ENCODE measurements at regions not wholly inside any gene's neighbourhood (a gene's known extent, or its start where the extent isn't known, plus 50 kb on each side); places are given as distances from the start of the nearest gene placed in this dataset.

GRCh38 chr21:30935121-30935888, 53.9 kb upstream of the KRTAP11-1 start:
- H3K27ac ChIP-seq (ENCODE audit: low read length): no peak overlapping the region
- intact Hi-C loops (cut with micrococcal nuclease; ENCODE audit: unreplicated experiment): no loop called here
- no peak overlapping the region for H3K4me3 ChIP-seq (ENCODE audit: low read depth in 2 of 2, low read length in 2 of 2)
- no peaks in the 10 kb centered on the region for H3K27me3 ChIP-seq (ENCODE audit: control insufficient read depth, insufficient read depth, low read length)
- in situ Hi-C loops (cut with HindIII; ENCODE audit: low pct_unique_long_range_greater_than_20kb, low sequenced_read_pairs): no loop called here
- no peaks in the 10 kb centered on the region for H3K9me3 ChIP-seq (ENCODE audit: control insufficient read depth, insufficient read depth, low read depth, low read length)
- DNase-seq (ENCODE audit: low read depth, low spot score) (no peak), ATAC-seq (no peak)
- ChIA-PET POLR2A (no interaction called here), CTCF (no interaction called here)
- TF ChIP-seq TCF7L2 (IDR thresholded peaks at IDR 0.05; ENCODE audit: low read depth, low read length) (no peak), SIN3A (IDR thresholded peaks at IDR 0.05; ENCODE audit: borderline replicate concordance, insufficient read depth, low read depth, low read length) (no peak)
- no peaks in the 10 kb centered on the region for H3K36me3 ChIP-seq (ENCODE audit: control insufficient read depth, insufficient read depth, low read length)
- no peaks in the 10 kb centered on the region for H3K4me1 ChIP-seq (ENCODE audit: control insufficient read depth, insufficient read depth, low read length)
- BruUV-seq (replicated peaks): no TSS peak

- Histone ChIP-seq H3K36me3 (ENCODE audit: control insufficient read depth, insufficient read depth, low read length) (no peaks in the 10 kb centered on the region), H3K9me3 (ENCODE audit: control insufficient read depth, insufficient read depth, low read depth, low read length) (no peaks in the 10 kb centered on the region), H3K4me1 (ENCODE audit: control insufficient read depth, insufficient read depth, low read length) (no peaks in the 10 kb centered on the region), H3K27ac (ENCODE audit: low read length) (no peak overlapping the region), H3K27me3 (ENCODE audit: control insufficient read depth, insufficient read depth, low read length) (no peaks in the 10 kb centered on the region), H3K4me3 (ENCODE audit: low read depth in 2 of 2, low read length in 2 of 2) (no peak overlapping the region)
- in situ Hi-C loops (cut with HindIII; ENCODE audit: low pct_unique_long_range_greater_than_20kb, low sequenced_read_pairs) (no loop called here), intact Hi-C loops (cut with micrococcal nuclease; ENCODE audit: unreplicated experiment) (no loop called here)
- ChIA-PET POLR2A (no interaction called here), CTCF (no interaction called here)
- BruUV-seq (replicated peaks): no TSS peak
- no peak for ATAC-seq
- TF ChIP-seq TCF7L2 (IDR thresholded peaks at IDR 0.05; ENCODE audit: low read depth, low read length): no peak
- no peak for TF ChIP-seq REST (IDR thresholded peaks at IDR 0.05; ENCODE audit: insufficient read depth in 1 of 2, low read depth in 2 of 2, low read length in 1 of 2)
- TF ChIP-seq SIN3A (IDR thresholded peaks at IDR 0.05; ENCODE audit: borderline replicate concordance, insufficient read depth, low read depth, low read length): no peak
- TF ChIP-seq POLR2AphosphoS5 (IDR thresholded peaks at IDR 0.05; ENCODE audit: low read depth, low read length): no peak
- no peak for TF ChIP-seq CTCF (IDR thresholded peaks at IDR 0.05)
- no peak for DNase-seq (ENCODE audit: low read depth, low spot score)
Measured at GRCh38 chr21:30932686-30933085, 51.3 kb upstream of the KRTAP11-1 start.

Data from Panc1 (cell line).